Right hindlimb (tissue), 1 donor: ENCODE measurements at regions not wholly inside any gene's neighbourhood (a gene's known extent, or its start where the extent isn't known, plus 50 kb on each side); places are given as distances from the start of the nearest gene placed in this dataset.

ENCODE experiments used
- DNase-seq: peaks from one replicate; pipeline ENCODE4 v3.0.0-alpha.2; 2018

DNA sequence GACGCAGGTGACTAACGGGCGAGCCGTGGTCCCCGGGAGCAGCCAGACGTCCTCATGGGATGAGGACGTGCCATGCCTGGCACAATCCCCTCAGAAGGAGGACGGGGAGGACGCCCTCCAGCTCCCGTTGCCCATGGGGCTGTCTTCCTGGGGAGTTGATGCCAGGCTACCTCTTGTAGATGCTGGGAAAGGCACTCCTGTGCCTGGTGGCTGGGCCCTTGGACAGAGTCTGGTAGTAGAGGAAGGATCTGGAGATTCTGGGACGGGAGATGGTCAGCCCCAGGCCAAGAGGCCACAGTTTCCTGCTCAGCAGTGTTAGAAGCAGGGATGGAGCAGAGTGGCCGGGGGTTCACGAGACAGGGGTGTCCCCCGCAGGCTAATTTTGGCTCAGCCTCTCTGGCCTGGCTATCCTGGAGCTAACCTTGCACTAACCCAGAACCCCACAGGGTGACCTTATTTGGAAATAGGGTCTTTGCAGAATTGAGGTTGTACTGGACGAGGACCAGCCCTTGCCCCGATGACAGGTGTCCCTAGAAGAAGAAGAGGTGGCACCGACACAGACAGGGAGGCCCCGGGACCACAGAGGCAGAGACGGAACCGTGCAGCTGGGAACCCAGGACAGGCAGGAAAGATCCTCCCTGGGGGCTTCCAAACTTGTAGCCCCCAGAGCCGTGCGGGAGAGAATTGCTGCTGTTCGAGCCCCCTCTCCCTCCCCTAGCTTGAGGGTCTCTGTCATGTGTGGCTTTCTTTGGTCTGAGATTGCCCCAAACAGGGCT is 50.1 kb upstream of the ADRA2C start:
- DNase-seq: no peak

DNA sequence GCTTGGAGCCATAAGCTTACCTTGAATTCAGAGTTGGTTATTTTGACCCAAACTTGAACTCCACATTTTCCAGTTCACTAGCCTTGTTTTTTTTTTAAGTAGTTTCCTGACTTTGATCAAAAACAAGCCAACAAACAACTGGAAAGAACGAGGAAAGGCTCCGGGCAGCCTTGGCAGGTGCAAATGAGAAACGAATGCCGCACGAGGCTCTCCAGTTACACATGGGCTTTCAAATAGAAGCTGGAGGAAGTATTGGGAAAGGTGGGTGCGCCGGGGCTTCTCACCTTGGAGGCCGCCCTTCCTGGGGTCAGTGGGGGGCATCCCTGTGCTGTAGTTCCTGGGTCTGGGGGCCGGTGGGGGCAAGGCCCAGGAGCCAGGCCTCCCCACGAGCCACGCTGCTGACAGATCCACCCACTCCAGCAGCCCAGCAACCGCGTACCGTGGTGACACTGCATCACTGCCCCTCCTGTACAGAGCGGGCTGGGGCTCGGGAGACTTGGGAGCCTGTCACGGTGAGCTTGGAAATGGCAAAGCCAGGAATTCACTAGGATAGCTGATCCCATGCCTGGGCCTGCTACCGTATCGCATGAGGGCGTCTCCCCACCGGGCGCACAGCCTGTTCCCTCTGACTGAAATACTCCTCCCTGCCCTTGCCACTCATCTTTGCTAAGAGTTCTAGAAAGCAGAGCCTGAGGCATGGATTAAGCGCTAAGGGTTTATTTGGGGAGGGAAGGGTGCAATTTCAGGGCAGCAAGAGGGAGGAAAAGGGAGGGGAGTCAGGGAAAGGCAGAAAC is 50.9 kb upstream of the ADRA2C start:
- no peak for DNase-seq

DNA sequence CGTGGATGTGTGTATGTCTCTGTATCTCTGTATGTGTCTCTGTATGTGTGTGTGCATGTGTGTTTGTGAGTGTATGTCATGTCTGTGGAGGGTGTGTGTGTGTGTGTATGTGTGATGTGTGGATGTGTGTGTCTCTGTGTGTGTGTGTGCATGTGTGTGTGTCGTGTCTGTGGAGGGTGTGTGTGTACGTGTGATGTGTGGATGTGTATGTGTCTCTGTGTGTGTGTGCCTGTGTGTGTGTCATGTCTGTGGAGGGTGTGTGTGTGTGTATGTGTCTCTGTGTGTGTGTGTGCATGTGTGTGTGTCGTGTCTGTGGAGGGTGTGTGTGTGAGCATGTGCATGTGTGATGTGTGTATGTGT is 51.6 kb upstream of the ADRA2C start:
- DNase-seq: no peak

DNA sequence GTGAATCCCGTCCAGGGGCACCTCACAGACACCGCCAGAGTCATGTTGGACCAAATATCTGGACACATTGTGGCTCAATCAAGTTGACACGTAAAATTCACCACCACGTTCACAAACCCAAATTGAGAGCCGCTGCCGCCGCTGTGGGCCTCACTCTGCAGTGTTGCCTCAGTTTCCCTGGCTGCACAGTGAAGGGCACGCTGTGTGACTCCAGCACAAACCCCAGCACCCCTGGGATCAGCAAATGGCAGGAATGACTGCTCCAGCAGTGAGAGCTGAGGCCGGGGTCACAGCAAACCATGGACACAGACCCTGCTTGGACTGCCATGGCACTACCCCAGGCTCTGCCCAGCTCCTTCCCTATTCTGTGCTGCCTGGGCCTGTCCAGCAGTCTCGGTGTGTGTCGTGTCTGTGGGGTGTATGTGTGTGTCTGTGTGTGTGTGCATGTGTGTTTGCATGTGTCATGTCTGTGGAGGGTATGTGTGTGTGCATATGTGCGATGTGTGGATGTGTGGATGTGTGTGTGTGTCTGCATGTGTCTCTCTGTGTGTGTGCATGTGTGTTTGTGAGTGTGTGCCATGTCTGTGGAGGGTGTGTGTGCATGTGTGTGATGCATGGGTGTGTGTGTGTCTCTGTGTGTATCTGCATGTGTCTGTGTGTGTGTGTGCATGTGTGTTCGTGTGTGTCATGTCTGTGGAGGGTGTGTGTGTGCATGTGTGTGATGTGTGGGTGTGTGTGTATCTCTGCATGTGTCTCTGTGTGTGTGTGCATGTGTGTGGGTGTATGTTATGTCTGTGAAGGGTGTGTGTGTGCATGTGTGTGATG is 52.2 kb upstream of the ADRA2C start:
- DNase-seq: no peak

DNA sequence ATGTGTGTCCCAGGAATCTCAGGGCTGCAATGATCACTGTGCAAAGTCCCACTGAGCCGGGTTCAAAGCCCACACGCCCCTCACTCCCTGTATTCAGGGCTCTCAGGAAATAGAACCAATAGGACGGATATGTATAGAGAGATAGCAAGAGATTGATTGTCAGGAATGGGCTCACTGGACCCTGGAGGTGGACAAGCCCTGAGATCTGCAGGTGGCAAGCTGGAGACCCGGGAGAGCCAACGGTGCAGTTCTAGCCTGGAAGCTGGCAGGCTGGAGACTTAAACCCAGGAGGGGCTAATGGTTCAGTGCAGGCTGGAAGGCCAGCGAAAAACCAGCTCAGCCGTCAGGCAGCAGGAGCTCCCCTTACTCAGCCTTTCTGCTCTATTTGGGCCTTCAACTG is 52.8 kb upstream of the ADRA2C start:
- no peak for DNase-seq

DNA sequence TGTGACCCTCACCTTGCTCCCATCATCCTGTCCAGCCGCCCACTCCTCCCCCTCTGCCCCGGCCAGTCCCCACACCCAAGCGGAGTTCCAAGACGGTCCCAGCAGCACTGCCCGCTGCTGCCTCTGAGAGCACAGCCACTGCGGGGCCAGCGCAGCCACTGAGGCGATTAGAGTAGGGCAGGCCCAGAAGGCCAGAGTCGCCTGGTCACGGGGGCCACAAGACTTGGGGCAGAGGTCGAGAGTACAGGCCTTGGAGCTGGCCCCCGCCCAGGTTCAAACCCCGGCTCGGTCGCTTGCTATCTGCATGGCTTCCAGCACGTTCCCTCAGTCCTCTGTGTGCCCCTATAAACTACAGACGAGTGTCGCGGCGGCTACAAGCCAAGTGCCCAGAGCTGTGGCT is 53.2 kb upstream of the ADRA2C start:
- no peak for DNase-seq

DNA sequence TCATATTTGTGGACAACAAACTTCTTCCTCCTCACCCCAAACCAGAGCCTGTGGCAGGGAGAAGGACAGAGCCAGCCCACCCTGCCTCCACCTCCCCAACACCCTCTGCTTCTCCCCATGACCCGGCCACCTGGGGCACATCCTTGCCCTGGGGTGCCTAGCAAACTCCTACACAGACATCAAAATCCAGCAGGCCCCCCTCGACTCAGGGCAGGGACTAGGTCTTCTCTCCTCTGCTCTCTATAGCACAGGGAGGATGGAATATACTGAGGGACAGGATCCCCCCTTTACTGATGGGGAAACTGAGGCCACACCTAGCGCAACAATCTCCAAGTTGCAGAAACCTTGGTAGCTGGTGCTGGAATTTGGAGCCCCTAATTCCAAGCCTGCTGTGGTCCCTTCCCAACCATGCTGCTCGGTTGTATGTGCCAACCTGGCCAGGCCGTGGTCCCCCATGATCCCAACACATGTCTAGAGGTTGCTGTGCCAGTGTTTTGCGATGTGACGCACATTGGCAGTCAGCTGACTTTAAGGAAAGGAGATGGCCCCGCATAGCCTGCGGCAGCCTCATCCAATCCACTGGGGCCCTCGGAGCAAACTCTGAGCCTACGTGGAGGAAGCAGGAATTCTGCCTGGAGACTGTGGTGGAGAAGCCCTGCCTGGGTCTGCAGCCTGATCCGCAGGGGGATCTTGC is 53.9 kb upstream of the ADRA2C start:
- DNase-seq: no peak

DNA sequence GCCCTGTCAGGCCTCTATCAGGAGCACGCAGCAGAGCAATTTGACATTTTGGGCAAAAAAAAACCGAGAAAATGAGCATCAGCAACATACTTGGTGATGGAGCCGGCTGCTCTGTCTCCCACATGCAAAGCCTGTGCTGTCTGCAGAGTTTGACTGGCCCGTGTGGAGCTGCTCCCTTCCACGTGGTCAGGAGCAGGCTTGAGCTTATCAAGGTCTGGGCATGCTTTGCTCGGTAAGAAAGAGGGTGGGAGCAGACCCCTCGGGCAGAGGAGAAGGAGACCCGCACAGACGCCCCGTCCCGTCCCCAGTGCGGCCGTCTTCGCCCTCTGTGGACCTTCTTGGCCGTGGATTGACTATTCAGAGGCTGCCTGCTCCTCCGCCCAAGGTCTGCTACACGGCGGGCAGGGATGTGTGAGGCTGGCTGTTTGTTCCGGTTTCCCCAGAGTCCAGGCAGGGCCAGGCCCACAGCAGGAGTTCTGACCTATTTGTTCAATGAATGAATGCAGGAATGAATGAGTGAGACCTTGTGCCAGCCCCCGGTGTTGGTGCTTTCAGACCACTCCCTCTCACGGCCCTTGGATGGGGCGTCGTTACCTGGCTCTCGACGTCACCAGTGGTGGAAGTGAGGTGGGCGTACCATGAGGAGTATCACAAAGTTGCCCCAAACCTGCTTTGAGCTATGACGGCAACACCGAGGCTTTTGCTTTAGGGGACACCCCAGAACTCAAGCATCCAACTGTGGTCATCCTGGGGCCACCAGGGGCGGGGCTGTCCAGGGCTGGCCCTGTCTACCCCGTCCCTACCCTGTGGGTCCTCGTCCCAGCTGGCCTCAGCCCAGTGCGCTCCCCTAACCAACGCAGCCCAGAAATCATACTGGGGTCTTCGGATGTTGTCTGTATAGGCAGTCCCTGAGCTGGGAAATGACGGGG is 54.7 kb upstream of the ADRA2C start:
- DNase-seq: no peak

DNA sequence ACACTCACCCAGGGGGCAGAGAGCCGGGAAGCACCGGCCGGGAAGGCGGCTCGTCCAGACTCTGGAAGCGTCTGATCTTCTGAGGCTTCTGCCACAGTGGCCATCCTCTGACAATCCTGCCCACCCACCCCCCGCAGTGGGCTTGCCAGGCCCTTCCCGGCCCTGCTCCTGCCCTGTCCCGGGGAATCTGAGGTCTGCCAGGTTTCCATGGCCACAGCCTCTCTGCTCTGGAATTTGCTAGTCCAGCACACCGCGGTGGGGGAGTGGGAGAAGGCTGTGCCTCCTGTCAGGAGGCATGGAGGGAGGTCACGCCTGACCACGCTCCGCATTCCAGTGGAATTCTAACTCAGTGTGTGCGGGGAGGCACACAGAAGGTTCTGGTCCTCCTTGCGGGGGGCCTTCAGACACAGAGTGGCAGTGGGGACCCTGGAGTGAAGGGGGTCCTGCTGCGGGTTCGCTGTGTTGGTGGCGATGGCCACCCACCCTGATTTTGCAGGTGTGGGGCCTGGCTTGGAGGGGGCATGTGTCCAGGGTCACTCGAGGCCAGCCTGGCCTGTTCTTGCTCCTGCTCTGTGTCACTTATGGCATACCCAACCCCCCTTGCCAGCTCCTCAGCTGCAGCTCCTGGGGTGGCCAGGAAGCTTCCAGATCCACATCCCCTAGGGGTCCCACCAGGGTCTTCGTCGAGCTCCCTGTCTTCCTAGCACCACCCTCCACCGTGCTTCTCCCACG is 55.6 kb upstream of the ADRA2C start:
- DNase-seq: no peak

DNA sequence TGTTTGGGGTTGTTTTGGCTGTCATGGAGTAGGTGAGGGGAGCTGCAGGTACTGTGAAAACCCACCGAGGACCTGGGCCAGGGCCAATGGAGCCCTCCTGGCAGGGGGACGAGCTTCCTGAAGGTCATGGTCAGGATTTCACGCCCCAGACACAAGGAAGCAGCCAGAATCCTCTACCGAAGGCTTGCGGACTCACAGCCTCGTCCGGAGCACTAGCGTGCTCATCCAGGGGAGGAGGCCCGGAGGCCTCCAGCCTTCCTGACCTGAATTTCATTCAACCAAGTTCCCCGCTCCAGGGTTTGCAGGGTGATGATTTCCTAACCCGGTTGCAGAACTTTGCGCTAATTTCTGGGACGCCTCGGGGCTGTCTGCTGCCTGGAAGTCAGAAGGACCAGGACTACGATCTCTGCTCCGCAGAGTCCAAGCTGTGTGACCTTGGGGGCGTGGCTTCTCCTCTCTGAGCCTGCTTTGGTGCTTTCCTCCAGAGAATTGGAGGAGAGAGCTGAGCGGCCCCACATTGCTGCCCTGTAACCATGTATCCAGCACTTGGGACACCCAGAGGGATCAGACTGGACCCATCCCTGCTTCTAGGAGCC is 56.2 kb upstream of the ADRA2C start:
- DNase-seq: no peak

DNA sequence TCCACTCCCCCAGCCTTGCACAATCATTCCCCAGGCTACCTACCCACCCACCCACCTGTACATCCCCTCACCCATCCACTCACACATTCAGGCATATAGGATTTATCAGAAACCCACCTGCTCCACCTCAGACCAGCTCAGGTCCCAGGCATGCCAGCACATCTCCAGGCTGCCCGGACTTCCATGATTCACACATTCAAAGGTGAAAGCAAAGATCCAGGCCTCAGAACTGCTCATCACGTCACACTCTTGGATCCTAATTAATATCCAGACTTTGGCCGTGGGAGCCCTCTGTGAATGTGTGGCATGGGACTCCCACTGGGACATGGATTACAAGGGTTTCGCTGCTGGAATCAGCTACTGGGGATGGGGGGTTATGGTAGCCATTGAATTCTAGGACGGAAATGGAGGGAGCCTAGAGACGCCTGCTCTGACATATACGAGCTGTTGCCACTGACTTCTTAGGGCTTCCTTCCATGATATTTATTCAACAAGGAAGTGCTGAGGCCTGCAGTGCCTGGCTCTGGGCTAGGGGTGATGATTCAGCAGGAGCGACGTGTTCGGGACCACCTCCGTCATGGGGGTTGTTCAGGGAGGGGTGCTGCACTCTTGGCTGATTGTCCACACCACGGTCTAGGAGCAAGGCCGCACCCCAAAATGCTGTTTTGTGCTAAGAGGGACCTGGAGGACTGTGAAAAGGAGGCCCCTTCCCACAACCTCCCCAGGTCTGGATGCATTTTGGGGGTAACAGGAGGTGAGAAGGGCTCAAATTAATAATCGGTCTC is 56.9 kb upstream of the ADRA2C start:
- no peak for DNase-seq

DNA sequence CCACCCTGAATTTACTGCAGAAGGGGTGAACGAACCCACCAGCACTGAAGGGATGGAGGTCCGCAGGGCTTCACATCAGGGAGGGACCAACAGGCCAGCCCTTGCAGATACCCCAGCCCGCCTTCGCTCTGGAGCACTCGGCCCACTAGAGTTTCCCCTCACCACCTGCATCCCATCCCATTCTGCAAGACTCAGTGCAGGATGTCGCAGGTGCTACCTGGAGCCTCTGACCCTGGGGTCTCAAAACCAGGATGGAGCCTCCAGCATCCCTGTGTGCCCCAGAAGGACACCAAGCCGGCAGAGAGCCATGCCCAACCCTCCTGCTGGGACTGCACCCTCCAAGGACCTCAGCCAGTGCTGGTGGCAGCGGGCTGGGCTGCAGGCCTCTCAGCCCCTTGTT is 57.6 kb upstream of the ADRA2C start:
- DNase-seq: no peak

DNA sequence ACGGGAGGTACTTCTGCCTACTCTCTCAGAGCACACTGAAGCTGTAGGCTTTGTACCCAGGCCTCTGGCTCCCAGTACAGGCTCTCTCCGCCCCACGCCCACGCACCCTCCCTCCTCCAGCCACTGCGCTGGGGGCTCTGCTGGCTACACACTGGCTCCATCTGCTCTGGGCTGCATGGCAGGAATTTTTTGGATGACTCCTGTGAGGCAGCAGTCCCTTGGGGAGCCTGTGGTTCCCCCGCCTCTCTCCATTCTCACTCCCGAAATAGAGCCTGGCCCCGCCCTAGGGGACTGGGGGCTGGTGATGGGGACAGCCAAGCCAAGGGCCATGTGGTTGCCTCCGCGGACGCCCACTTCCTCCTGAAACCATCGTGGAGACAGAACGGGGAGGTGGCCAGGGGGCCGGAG is 58.1 kb upstream of the ADRA2C start:
- peak; percentile 80 for DNase-seq

DNA sequence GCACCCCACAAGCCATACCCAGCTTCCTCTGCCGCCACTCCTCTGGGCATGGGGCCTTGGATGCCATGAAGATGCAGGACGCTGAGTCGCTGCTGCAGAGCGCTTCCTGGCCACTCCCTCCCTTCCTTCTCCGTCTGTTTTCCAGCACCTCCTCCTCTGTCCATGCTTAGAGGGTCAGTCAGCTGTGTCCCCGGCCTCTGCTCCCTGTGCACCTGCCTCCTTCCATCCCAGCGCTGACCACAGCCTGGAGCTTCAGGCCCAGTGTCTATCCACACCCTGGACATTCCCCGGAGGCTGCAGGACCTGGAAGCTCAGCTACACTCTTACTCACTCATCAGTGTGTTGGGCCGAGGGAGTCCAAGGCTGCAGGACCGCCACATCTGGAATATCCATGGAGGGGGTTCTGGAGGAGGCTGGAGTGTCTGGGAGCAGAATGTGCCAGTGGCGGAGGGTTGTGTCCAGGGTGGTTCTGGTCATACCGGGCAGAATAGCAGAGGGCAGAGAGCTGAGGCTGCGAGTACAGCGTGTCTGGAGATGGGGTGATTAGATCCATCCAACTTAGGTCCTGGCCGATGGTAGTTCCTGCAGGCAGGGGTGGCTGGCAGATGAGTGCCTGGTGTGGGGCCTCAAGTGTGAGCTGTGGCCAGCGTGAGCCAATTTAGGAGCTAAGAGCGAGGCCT is 58.6 kb upstream of the ADRA2C start:
- DNase-seq: no peak

DNA sequence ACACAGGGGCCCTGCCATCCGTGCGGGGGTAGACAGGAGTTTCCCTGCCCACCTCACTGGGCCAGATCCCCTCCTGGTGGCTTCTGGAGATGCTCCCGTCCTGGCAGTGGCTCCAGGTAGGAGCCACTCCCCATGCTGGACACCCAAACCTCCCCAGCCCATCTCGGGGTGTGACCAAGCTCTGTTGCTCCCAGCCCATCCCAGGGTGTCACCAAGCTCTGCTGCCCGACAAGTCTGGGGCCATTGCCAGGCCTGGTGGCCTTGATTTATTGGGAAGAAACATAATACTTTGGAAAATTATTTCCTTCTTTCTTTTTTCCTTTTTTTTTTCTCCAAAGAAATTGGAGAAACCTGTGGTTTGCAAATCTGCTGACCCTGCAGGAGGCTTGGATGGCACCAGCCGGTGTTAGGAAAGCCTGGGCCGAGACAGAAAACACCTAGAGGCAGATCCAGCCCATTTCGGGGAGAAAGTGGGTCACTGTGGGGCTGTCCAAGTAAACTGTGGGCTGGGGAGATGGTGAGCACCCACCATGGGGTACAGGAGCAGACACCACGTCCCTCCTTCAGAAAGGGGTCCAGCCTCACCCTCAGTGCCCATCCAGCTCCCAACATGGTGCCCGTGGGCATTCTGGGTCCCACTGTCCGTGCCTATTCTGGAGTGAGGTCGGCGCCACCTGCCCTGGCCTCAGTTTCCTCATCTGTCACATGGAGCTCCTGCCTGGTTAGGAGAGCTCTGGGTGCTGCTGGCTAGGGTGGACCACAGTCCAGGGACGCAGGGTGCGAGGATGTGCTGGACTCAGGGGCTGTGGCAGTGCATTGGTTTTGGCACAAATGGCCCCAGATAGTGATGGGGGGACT is 59.4 kb upstream of the ADRA2C start:
- no peak for DNase-seq

DNA sequence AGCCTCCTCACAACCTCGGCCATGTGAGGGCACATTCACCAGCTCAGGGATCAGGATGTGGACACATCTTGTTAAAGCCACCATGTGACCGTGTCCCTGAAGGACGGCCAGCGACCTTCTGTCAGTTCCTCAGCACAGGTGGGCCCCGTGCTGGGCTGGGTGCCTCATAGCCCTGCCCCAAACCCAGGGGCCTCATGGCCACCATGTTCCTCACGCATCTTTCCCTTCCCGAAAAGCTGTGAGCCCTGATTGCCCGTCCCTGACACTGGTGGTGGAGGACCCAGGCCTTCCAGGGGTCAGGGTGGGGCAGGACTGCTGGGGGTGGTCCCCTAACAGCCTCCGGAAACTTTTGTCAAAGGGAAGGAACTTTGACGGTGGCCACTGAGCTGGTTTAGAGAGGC is 60.1 kb upstream of the ADRA2C start:
- DNase-seq: no peak

DNA sequence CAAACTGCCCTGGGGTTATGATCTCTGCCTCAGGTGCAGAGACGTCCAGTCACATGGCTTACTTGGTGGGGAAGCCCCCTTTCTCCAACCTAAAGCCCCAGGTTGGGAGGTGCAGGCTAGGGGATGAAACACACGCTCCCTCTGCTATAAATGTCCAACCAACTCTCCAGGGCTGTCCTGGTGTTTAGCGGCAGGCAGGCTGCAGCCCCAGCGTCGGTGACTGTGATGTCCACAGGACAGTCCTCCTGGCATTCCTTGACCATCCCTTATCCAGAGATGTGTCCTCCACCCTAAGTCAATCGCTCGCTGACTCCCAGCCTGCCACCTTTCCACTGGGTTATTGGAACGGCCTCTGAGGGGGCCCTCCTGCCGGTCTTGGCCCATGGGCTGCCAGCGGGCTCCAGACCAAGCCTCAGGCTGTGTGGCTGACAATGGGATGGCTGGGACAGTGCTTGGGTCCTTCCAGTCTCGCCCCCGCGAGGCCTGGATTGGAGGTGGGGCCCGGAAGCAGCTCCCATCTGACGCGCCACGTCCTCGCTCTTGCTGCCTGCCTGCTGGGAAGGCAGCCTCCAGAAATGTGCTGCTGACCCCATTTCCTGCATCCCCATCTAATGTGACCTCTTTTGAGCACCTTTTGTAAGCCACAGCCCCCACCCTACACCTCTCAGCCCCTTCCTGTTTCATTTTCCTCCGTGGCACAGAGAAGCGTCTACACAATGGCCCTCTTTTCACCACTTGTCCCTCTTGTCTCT is 60.8 kb upstream of the ADRA2C start:
- DNase-seq: no peak

DNA sequence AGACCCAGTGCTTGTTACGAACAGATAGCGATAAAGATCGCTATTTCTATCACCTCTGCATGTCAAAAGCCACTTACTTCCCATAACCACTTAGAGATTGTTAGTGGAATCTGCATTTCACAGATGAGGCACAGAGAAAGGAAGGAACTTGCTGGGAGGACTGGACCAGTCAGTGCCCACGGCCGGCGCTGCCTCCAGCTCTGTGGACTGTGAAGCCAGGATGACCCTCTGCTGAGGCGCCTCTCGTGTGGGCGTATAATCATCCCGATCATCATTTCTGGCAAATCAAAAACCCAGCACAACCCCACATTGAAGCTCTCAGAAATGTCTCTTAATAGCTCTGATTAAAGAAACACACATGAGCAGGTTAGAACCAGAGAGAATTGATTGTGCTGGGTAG is 61.5 kb upstream of the ADRA2C start:
- DNase-seq: no peak
